HT1080 (cell line): ENCODE measurements at regions not wholly inside any gene's neighbourhood (a gene's known extent, or its start where the extent isn't known, plus 50 kb on each side); places are given as distances from the start of the nearest gene placed in this dataset.
A peak's percentile ranks its signal among the peaks of the same experiment; 100 is the strongest.

ENCODE experiments used
- DNase-seq: peaks from one replicate; pipeline ENCODE4 v3.0.0-alpha.2; 2015; ENCODE audit warnings: low read depth

DNA sequence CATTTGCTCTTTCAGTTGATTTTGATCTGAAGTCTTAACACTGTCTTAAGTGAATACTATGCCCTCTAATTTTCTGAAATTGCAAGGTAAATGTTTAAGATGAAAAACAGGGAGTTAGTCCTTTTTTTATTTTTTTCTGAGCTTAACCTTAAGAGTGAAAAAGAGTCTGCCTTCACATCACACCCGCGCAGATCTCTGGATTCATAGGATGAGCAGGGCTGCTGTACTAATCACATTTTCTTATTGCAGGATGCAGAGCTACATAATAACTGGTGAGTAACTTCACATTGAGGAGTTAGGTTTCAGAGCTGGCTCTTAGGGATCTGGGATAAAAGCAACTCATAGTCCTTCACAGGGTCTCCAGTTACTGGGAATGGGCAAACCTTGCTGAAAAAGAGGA is 188.7 kb upstream of the ATP1B1 start:
- DNase-seq: no peak

DNA sequence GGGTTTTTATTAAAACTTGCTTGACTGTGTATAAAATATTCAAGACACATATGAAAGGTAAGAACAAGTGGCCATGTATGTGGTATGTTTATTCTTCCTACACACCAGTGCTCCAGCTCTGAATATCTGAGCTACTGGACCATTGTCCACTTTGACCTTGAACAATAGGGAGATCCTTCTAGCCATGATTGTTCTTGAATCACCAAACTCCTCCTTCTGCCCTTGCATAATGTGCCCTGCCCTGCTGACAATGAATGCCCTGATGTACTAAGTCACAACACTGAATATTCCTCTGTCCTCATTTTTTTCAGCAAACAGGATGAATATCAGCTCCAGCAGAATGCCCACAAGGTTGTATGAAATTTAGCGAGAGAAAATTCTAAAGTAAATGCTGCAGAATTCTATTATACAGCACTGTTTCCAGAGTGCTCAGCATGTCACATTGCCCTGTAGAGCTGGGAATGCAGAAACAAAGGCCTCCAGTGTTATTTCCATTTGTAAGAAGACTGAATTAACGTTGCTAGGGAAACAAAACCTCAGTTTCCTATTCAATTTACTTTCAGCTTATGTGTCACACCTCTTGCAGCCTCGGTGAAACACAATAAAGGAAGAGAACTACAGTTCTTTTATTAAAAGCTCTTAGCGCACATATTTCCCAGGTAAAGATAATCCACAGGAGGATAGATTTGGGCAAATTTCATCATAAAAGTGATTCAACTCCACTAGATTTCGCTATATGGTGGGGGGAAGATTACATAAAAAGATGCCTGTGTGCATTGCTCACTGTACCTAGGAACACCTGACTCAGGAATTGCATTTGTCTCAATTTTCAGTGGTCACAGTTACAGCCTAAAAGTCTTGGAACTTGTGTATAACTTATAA is 187.4 kb upstream of the ATP1B1 start:
- peak; percentile 48 for DNase-seq

DNA sequence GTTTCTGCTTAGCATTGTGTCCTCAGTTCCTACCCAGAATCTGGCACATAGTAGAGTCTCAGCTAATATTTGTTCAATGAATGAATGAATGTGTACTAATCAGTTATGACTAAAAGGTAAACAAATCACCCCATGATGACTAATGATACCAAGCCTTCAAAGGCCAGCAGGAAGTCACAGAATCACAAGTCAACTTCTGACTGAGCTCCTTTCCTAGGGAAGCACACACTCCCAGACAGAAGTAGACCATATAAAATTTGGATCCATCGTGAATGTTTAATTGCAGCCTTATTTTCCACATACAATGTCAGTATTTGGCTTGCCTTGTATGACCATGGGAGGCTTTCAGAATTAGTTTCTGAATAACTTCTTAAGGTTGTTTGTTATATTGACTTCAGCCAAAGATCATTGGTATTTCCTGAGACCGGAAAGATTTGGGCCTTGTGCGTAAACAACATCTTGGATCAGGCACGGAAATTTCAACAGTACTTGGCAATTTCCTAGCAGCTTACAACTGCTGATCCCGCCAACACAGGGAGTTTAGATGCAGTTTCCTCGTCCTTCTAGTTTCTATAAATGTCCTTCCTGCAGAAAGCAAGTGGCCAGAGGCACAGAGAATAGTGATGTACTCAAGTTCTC is 185.9 kb upstream of the ATP1B1 start:
- peak; percentile 55 for DNase-seq

DNA sequence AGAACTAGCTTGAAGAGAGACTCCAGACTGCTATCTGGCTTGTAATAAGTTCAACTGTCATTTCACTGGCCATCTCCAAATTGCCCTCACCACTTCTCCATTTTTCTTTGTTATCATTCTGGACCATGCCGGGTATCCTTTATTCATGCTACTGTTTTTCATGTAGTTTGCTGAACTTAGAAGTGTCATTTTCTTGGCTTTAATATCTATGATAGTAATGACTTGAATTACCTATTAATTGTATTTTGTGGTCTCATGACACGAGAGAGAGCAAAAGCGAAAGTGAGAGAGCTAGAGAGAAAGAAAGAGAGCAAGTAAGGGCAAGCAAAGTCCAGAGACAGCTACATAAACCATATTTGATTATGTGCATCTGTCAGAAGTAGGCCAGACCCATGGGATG is 184.9 kb upstream of the ATP1B1 start:
- DNase-seq: no peak

DNA sequence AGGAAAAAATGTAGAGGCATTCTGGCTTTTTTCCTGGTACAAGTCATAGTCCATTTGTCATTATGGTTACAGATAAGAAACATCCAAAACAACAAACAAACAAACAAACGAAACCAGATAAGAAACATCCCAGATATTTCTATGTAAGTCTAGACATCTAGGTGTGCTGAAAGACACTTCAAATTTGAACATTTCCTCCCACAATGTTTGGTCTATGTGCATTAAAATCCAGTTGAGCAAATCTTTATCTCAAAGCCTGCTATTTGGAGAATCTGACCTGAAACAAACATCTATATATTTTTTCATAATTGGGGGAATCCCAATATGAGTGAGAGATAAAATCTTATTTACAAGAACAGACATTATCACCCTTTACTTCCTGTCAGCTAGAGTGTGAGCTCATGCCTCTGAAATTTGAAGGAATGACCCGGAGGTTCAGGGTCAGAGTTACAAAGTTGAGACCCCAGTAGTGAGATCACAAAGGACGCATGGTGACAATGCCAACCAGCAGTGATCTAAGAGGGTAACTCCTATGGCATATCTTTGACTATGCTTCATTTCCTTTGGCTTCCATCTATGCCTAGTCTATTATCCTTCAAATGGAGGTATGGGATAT is 182.9 kb upstream of the ATP1B1 start:
- DNase-seq: peak; percentile 15

DNA sequence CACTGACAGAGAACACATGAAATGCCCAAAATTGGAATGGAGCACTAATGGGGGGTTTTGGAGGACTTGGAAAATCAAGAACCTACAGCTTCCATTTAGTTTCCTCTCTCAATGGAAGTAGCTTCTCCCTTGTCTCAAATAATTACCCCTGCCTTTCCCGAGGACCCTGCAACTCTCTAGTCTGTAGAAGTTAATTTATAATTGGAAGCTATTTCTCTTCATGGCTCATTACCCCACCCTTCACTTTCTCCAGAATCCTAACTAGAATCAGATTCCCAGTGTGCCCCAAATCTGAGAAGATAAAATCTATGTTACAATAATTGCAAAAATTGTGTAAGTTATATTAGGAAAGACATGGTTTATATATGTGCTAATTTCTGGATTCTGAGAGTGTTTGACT is 181.5 kb upstream of the ATP1B1 start:
- DNase-seq: no peak

DNA sequence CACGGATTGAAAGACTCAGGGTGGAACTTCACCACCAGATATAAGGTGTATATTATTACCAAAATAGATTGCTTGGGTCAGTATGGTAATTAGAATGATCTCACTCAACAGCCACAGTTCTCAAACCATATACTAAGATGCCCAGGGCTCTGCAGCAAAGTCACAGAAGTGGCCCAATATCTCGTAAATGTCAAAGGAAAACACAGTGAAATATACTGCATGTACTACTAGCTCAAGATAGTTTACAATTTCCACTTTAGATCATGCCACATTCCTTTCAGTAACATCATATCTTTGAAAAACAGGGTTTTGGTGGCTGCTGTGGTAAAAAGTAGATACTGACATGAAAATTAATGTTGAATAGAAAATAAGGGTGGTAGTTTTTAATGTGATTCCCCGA is 180.3 kb upstream of the ATP1B1 start:
- DNase-seq: no peak

DNA sequence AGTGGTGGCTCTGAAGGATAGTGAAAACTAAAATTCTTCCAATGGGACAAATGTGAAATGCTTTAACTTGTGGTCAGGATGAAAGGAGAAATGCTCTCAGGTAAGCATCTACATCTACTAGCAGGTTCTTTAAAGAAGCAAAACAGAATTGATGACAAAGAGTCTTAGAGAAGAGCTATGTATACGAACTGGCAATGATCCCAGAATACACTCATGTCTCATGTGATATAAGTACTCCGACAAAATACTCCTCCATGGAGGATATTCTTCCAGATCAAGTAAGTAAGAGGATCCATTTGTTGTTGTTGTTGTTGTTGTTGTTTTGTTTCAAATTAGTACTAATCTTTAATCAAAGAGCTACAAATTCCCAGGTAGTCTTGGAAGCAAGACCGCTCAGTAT is 174.0 kb upstream of the ATP1B1 start:
- DNase-seq: peak; percentile 51

DNA sequence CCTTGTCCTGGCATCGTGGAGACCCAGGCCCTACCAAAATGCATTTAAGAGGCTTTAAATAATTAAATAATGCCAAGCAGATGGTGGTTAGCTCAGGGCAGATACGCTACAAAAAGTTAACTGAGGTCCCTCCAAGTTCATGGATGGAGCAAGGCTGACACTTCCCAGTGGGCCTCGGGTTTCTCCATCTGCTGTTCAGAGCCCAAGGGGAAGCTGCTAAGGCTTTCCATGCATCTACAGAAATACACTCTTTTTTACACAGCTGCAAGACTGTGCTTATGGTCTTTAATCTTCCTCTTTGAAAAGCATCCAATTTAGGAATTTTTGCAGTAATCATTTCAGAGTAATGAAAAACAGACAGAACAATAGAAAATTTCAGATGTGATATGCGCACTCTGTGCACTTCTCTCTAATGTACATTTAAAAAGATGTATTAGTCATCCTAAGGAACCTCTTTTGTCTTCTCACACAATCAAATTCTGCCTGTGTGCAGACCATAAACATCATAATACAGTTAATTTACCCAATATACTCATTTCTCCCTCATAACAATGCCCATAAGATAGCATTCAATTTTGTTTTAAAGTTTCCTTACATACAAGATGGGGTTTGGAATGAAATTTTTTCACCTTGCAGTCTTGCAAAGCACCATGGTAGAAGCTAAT is 173.2 kb upstream of the ATP1B1 start:
- DNase-seq: no peak

DNA sequence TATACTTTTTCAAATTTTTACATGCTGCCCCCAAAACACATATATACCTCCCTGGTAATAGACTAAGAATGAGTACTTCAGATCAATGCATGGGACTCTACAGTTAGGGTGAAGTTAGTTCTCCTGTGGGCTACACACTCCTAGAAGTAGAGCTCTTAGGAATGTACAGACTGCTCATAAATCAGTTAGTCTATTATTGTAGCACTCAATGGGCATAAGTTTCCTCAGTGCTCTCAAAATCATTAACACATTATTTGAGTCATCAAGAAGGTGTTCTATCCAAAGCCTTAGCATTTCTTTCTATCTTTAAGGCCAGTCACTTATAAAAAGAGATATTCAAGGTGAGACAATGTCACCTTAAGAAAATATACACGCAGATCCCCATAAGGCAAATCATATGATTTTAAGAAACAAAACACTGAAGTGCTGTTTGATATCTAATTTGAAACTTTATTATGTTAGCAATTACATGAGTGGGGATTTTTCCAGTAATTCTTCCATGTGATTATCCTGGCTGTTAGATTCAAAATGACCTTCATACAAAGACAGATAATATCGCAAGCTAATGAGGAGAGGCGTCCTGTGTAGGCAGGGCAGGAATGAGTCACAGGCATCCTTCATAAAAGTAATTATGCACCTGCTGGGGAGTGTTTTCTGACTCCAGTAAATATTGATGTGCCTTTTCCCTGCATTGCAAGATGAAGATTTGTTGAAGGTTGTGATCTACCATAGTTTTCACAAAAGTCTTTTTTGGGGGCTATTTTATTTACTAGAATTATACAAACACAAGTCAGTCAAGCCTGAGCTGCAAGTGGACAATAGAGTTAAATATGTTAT is 167.2 kb upstream of the ATP1B1 start:
- no peak for DNase-seq

DNA sequence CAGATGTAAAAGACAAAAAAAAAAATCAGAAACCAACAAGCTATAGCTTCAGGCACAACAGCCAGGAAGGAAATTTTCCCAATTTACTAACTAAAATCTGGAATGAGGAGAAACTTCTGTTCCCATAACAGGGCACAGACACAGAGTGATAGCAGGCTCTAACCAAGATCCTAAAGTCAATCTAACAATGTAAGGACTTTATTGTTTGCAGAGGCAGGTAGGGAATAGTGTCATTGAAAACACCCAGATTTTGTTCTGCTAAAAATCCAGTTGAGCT is 166.6 kb upstream of the ATP1B1 start:
- no peak for DNase-seq

DNA sequence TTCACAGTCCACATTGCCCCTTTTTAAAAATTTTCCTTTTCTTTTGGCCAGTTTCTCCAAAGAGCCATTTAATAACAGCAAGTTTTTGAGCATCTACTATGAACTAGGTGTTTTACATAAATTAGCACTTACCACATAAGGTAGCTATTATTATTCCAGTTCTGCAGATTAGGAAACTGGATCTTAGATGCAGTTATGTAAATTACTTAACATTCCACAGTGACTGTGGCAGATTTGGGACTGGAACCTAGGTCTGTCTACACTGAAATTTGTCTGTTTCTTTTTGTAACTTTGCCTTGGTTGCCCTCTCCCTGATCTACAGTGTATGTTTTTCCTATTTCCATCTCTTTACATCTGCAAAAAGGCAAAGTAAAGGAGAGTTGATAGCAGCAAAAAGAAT is 164.8 kb upstream of the ATP1B1 start:
- DNase-seq: no peak

DNA sequence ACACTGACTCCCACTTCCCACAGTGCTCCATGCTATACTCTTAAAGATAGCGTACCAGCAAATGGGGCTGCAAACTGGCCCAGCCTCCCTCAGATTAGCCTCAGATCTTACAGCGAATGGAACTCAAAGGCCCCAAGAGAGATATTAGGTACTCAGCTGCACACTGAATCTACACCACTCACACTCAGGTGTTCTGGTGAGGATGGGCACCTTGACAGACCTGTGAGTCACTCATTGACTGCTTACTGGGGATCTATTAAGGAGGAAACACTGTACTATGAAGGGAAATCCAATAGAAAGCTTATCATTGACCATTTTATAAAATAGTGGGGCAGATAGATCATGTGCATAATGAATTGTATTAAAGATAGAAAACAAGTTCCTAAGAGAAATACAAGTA is 164.3 kb upstream of the ATP1B1 start:
- no peak for DNase-seq

DNA sequence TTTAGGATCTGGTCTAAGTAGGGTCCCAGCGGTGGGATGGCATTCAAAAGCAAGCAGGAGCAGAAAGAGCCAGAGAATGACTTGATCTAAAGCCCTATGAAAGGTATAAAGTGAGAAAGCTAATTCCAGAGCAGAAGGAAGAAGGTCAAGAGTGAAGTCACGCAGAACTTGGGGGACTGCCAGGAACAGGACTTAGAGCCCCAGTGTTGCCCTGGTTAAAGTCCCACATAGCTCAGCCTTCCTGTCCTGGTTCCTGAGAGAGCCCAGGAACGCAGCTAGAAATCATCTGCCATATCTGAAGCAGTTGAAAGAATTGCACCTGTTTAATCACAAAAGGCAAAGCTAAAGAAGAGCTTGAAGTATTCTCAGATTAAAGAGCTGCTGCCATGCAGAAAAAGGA is 160.6 kb upstream of the ATP1B1 start:
- peak; percentile 18 for DNase-seq

DNA sequence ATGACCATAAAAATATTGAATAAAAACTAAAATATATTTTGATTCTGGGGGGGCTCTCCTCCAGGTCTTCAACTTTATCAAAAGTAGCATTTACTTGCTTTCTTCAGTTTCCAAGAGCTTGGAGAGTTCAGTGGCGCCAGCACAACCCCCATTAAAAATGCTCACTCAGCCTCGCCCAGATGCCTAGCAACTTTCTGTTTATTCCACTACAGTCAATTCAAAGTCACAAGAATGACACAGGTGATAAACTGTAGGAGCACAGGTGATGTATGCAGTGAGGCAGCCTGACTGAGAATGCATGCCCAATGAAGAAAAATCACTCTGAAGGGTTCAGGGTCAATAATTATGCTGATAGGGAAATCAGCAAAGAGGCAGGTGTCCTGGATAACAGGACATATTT is 159.4 kb upstream of the ATP1B1 start:
- DNase-seq: no peak

DNA sequence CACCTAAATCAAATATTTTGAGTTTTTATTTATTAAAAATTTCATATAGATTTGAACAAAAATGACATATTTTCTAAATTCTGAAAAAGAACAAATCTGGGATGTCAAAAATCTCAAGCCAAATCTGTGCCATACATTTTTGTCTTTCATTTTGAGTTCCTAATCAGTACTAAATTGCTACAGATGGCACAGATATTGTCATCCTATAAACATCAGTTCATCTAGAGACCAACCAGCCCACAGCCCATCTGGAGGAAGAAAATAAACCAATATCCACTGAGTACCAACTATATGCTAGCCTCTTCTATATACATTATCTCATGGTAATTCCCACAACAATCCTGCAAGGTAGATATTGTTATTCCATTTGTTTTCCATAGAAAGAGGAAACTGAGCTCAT is 156.8 kb upstream of the ATP1B1 start:
- DNase-seq: no peak

DNA sequence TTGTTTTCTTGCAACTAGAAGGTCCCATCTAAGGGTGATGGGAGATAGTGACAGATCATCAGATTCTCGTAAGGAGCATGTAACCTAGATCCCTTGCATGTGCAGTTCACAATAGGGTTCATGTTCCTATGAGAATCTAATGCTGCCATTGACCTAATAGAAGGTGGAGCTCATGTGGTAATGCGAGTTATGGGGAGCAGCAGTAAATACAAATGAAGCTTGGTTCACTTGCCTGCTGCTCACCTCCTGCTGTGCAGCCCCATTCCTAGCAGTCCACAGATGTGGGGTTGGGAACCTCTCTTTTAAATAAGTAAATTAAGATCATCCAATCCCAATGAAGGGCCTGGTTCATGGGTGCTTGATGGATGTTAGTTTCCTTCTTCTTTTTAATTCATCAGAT is 148.7 kb upstream of the ATP1B1 start:
- DNase-seq: no peak

DNA sequence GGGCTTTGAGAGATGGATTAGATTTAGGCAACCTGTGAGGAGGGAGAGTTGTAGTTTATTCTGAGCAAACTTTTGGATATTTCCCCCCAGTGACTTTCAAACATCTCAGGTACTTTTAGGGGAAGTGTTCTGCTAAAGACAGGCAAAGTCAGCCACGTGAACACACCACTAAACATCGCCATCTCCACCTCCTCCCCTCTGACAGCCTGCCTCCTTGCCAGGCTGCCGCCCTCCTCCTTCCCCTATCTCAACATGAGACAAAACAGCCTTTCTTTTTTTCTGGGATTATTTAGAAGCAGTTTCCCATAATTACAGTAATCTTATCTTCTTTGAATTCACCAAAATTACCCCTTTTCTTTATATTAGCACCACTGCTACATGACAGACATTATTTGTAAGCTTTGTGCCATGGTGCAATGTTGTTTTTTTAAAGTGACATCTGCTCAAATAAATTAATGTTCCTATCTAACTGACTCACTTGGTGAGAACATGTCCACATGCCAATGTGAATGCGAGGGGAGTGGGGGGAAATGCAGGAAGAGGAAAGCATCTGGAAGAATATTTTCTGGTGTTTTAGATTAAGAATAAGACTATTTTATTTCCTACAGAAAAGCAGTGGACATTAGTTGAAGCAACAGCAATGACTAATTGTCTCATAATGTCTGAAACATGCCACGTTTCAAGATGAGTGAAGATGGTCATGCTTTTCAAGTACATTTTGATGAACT is 147.8 kb upstream of the ATP1B1 start:
- no peak for DNase-seq

DNA sequence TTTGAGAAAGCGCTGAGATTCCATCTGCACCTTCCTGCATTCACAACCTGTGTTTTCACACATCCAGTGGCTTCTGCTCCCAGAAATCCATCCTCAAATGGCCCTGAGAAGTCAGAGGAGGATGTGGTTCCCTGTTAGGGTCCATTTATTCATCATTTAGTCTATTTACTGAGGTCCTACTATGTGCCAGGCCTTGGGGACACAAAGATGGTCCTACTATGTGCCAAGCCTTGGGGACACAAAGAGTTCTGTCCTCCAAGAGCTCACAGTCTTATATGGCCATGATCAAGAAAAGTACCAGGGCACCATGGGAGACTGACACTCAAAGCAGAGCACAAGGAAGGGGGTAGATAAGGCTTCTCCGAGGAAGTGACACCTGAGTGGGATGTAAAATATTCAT is 147.1 kb upstream of the ATP1B1 start:
- no peak for DNase-seq

DNA sequence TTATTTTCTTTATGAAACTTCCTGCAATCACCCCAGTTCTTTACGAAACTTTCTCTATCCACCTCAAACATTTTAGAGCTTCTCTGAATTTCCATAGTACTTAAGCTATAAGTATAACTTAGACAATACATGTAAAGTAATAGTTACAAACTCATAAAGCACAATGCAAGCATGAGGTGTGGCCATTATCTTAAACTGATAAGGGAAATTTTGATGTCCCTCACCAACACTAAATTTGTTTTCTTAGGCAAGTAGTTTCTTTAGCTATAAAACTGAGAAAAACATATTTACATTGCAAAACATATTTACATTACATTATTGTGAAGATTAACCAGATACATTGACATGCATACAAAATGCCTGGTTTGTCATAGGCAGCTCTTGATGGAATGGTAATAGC is 146.4 kb upstream of the ATP1B1 start:
- no peak for DNase-seq

DNA sequence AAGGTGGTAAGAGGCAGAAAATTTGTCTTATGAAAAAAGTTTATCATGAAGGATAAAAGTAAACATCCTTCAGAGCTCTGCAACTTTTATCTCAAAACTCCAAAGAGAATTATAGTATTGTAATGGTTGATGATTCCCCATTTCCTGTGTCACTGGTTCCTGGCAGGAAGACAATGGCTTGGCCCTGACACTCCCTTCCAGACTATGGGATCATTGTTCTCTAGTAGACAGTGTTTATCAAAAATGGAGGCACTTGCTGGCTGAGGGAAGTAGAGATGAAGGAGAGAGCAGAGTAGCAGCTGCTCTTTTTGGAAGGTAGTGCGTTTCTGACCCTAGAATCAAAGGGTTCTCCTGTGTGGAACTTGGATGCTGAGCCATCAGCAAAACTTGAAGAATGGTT is 145.9 kb upstream of the ATP1B1 start:
- peak; percentile 50 for DNase-seq
